GM18868 (cell line): ENCODE measurements at regions not wholly inside any gene's neighbourhood (a gene's known extent, or its start where the extent isn't known, plus 50 kb on each side); places are given as distances from the start of the nearest gene placed in this dataset.
"Not testable (repeated sequence)": the region's sequence is repeated elsewhere in the genome, so short reads cannot be mapped to it uniquely, and the experiment has no call there.

Source experiments
- ATAC-seq: cut with Tn5 transposase; IDR thresholded peaks from one replicate; pipeline ENCODE4 v1.9.1; 2021; ENCODE audit warnings: mild to moderate bottlenecking, moderate library complexity; ENCODE audit not compliant: unreplicated experiment

GRCh38 chr17:16870253-16871245, 101.4 kb downstream of the TNFRSF13B start:
- ATAC-seq: no peak

- not testable (repeated sequence) for ATAC-seq
Measured at GRCh38 chr17:16869531-16870252, 102.2 kb downstream of the TNFRSF13B start.

- ATAC-seq: not testable (repeated sequence)
Measured at GRCh38 chr17:16868616-16869015, 103.3 kb downstream of the TNFRSF13B start.

GRCh38 chr17:16867545-16867944, 104.4 kb downstream of the TNFRSF13B start:
- not testable (repeated sequence) for ATAC-seq

- not testable (repeated sequence) for ATAC-seq
Measured at GRCh38 chr17:16866841-16867240, 105.1 kb downstream of the TNFRSF13B start.

- no peak for ATAC-seq
Measured at GRCh38 chr17:16866436-16866835, 105.5 kb downstream of the TNFRSF13B start.

- ATAC-seq: not testable (repeated sequence)
Measured at GRCh38 chr17:16865704-16866103, 106.2 kb downstream of the TNFRSF13B start.

- not testable (repeated sequence) for ATAC-seq
Measured at GRCh38 chr17:16865077-16865613, 106.8 kb downstream of the TNFRSF13B start.

GRCh38 chr17:16864462-16865076, 107.3 kb downstream of the TNFRSF13B start:
- not testable (repeated sequence) for ATAC-seq

- ATAC-seq: not testable (repeated sequence)
Measured at GRCh38 chr17:16861152-16861551, 110.8 kb downstream of the TNFRSF13B start.

- ATAC-seq: not testable (repeated sequence)
Measured at GRCh38 chr17:16860467-16860866, 111.5 kb downstream of the TNFRSF13B start.

- ATAC-seq: not testable (repeated sequence)
Measured at GRCh38 chr17:16859515-16859914, 112.4 kb downstream of the TNFRSF13B start.

GRCh38 chr17:16857746-16858145, 114.2 kb downstream of the TNFRSF13B start:
- not testable (repeated sequence) for ATAC-seq

- ATAC-seq: not testable (repeated sequence)
Measured at GRCh38 chr17:16856846-16857245, 115.1 kb downstream of the TNFRSF13B start.

- ATAC-seq: not testable (repeated sequence)
Measured at GRCh38 chr17:16856171-16856570, 115.7 kb downstream of the TNFRSF13B start.

GRCh38 chr17:16854636-16855035, 117.3 kb downstream of the TNFRSF13B start:
- not testable (repeated sequence) for ATAC-seq

GRCh38 chr17:16853661-16854320, 118.1 kb downstream of the TNFRSF13B start:
- no peak for ATAC-seq

GRCh38 chr17:16849861-16850260, 122.1 kb downstream of the TNFRSF13B start:
- ATAC-seq: not testable (repeated sequence)

GRCh38 chr17:16848997-16849396, 122.9 kb downstream of the TNFRSF13B start:
- ATAC-seq: not testable (repeated sequence)

- ATAC-seq: not testable (repeated sequence)
Measured at GRCh38 chr17:16845098-16845497, 126.8 kb downstream of the TNFRSF13B start.
